SU-DHL-6 (cell line): ENCODE measurements at regions not wholly inside any gene's neighbourhood (a gene's known extent, or its start where the extent isn't known, plus 50 kb on each side); places are given as distances from the start of the nearest gene placed in this dataset.

Source experiments
- CTCF ChIP-seq: fragments of 200-600 bp; sonication (generic); IDR thresholded peaks from one replicate; pipeline ENCODE4 v1.5.1; 2017; ENCODE audit warnings: antibody characterized with exemption, mild to moderate bottlenecking, low read length, moderate library complexity; ENCODE audit not compliant: insufficient read depth, poor library complexity, severe bottlenecking
- EZH2phosphoT487 ChIP-seq: fragments of 200-600 bp; sonication (generic), shearing (Covaris generic); conservative IDR thresholded peaks from 2 replicates; pipeline ENCODE4 v1.6.1; 2018; ENCODE audit warnings: mild to moderate bottlenecking, antibody characterized with exemption, low read length, moderate library complexity, mixed read lengths

DNA sequence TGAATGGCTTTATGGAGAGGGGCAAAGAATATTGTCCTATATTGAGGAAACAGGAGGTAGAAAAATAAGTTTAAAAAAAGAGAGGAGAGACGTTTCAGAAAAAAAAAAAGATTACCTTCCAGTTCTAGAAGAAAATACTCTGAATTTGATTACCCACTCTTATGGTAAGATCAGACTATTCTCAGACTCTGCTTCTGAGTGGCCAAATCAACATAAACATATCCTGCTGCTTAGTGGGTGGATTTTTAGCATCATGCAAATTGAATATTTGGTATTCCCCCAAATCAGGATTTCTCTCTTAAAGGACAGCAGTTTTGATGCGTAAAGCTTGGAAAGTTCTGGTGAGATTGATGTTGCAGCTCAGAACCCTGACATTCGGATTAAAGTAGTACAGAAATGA lies 946.6 kb downstream of the TFAP2A start:
- no peak for TF ChIP-seq CTCF
- no peak for TF ChIP-seq EZH2phosphoT487
